Mucosa of stomach (tissue), 1 donor: ENCODE measurements at regions not wholly inside any gene's neighbourhood (a gene's known extent, or its start where the extent isn't known, plus 50 kb on each side); places are given as distances from the start of the nearest gene placed in this dataset.

Experiments
- H3K27me3 ChIP-seq: one replicate; pipeline ENCODE4 v1.7.0; 2013; ENCODE audit warnings: mild to moderate bottlenecking, low read length; ENCODE audit not compliant: control insufficient read depth, insufficient read depth
- H3K36me3 ChIP-seq: one replicate; pipeline ENCODE4 v1.7.0; 2013; ENCODE audit warnings: low read length; ENCODE audit not compliant: control insufficient read depth, insufficient read depth
- H3K4me1 ChIP-seq: one replicate; pipeline ENCODE4 v1.7.0; 2013; ENCODE audit warnings: mild to moderate bottlenecking, low read length; ENCODE audit not compliant: control insufficient read depth, insufficient read depth
- H3K4me3 ChIP-seq: one replicate; pipeline ENCODE4 v1.7.0; 2013; ENCODE audit warnings: low read length
- H3K9ac ChIP-seq: one replicate; pipeline ENCODE4 v1.7.0; 2013; ENCODE audit warnings: mild to moderate bottlenecking, low read length, moderate library complexity
- H3K9me3 ChIP-seq: one replicate; pipeline ENCODE4 v1.7.0; 2013; ENCODE audit warnings: mild to moderate bottlenecking, low read length, moderate library complexity; ENCODE audit not compliant: control insufficient read depth
- donor health status: Pancreatic carcinoma.

DNA sequence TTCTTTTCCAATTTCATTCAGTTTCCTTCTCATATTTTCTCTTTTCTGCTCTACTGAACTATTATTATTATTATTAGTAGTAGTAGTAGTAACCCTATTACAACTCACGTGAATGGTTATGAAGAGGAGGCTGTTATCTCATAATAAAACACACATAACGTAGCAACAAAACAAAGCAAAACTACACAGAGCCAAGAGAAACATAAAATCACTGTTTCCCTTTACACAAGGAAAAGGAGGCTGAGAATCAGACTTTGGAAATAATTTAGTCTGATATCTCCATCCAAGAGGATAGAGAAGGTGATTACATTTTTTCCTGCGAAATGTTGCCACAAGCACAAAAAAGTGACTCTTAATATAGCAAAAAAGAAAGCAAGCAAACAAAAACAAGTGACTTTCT lies 975.8 kb upstream of the FLRT2 start:
- H3K4me1 ChIP-seq: no peaks in the 10 kb centered on the region
- H3K9me3 ChIP-seq: no peaks in the 10 kb centered on the region
- no peak overlapping the region for H3K9ac ChIP-seq
- no peaks in the 10 kb centered on the region for H3K27me3 ChIP-seq
- H3K4me3 ChIP-seq: no peak overlapping the region
- no peaks in the 10 kb centered on the region for H3K36me3 ChIP-seq

DNA sequence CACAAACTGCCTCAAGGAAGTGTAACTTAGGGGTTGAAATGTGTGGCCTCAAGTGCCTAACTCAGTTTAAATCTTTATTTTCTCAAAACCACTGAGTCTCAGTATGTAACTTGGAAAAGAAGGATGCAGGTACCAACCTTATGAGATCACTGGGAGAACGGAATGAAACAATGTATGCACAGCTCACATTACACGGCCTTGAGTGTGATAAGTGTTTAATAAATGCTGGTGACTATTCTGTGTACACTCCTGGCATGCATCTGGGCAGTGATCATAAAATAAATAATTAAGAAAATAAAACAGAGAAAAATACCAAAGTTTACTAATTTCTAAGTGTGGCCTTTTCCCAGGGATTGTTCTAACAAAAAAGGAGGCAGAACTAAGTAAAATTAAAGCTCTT lies 974.5 kb upstream of the FLRT2 start:
- Histone ChIP-seq H3K4me1 (no peaks in the 10 kb centered on the region), H3K9ac (no peak overlapping the region), H3K9me3 (no peaks in the 10 kb centered on the region), H3K36me3 (no peaks in the 10 kb centered on the region), H3K27me3 (no peaks in the 10 kb centered on the region), H3K4me3 (no peak overlapping the region)

DNA sequence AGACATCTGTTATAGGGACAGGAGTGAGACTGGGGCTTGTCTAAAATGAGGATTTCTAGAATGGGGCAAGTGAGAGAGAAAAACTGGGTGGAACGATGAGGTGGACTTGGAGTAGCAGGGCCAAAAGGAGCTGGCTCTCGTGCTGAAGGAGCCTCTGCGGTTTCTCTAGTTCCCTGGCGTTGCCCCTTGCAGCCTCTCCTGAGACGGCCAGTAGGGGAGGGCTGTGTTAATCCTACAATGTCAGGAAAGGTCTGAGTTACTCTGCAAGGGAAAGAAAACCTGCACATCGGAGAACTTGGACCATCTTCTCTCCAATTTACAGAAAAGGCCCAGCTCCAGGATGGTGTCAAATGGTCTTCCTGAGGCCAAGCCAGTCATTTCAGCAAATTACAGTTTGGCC lies 963.8 kb upstream of the FLRT2 start:
- Histone ChIP-seq H3K27me3 (no peaks in the 10 kb centered on the region), H3K9me3 (no peaks in the 10 kb centered on the region), H3K4me3 (no peak overlapping the region), H3K36me3 (no peaks in the 10 kb centered on the region), H3K4me1 (no peaks in the 10 kb centered on the region), H3K9ac (no peak overlapping the region)

DNA sequence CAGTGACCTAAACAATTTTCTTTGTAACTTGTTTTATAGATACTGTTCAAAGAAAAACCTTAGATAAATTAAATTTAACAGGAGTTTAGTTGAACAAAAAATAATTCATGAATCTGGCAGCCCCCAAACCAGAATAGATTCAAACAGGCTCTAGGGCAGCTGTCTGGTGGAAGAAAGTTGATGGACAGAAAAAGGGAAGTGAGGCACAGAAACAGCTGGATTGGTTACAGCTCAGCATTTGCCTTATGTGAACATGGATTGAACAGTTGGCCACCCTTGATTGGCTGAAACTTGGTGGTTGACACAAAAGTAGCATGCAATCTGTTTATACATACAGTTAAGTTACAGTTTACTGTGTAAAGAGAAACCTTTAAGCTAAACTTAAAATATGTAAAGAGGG lies 954.3 kb upstream of the FLRT2 start:
- Histone ChIP-seq H3K36me3 (no peaks in the 10 kb centered on the region), H3K9me3 (no peaks in the 10 kb centered on the region), H3K4me1 (peaks cover 7% of the 10 kb centered on the region), H3K9ac (no peak overlapping the region), H3K4me3 (no peak overlapping the region), H3K27me3 (no peaks in the 10 kb centered on the region)

DNA sequence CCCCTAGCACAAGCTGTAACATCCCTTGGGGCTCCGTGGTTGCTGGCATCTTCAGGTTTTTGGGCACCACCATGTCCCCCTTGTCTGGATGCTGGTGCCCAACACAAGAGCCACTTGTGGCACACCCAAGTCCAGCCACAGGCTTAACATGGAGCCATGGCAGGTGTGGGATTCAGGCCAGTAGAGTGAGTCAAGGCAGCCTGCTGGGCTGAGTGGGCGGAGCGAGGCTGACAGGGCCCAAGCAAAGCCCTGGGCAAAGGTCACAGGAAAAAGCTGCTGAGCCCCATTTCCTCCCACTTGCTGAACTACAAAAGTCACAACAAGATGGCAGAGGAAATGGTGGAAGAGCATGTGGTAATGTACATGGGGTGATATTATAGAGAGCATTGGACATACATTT lies 950.7 kb upstream of the FLRT2 start:
- Histone ChIP-seq H3K4me1 (peaks cover 7% of the 10 kb centered on the region), H3K4me3 (no peak overlapping the region), H3K9ac (no peak overlapping the region), H3K27me3 (no peaks in the 10 kb centered on the region), H3K36me3 (no peaks in the 10 kb centered on the region), H3K9me3 (no peaks in the 10 kb centered on the region)

DNA sequence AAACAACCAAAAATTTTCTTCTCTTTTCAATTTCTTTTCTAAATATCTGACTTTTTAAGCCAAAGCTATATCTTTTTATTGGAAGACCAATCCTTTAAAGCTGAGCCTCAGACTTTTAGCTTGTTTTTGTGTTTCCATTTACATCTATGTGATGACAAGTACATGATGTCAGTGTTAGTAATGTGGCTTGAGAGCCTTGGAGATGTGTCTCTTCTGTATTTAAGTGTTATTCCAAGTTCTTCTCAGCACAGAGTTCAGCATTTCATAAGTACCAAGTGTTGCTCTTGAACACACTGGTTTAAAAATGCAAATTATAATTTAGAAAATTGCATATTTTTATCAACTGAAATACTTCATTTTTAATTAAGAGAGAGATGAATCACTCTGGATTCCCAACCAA lies 948.9 kb upstream of the FLRT2 start:
- no peaks in the 10 kb centered on the region for H3K9me3 ChIP-seq
- H3K36me3 ChIP-seq: no peaks in the 10 kb centered on the region
- no peak overlapping the region for H3K4me3 ChIP-seq
- H3K27me3 ChIP-seq: no peaks in the 10 kb centered on the region
- H3K9ac ChIP-seq: no peak overlapping the region
- peaks cover 7% of the 10 kb centered on the region for H3K4me1 ChIP-seq

DNA sequence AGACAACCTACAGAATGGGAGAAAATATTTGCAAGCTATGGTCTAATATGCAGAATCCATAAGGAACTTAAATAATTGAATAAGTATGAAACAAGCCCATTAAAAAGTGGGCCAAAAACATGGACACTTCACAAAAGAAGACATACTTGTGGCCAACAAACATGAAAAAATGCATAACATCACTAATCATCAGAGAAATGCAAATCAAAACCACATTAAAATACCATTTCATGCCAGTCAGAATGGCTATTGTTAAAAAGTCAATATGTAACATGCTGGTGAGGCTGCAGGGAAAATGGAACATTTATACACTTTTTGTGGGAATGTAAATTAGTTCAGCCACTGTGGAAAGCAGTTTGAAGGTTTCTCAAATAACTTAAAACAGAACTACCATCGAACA lies 945.4 kb upstream of the FLRT2 start:
- Histone ChIP-seq H3K27me3 (no peaks in the 10 kb centered on the region), H3K9me3 (no peaks in the 10 kb centered on the region), H3K9ac (no peak overlapping the region), H3K4me1 (peaks cover 2% of the 10 kb centered on the region), H3K4me3 (no peak overlapping the region), H3K36me3 (no peaks in the 10 kb centered on the region)

DNA sequence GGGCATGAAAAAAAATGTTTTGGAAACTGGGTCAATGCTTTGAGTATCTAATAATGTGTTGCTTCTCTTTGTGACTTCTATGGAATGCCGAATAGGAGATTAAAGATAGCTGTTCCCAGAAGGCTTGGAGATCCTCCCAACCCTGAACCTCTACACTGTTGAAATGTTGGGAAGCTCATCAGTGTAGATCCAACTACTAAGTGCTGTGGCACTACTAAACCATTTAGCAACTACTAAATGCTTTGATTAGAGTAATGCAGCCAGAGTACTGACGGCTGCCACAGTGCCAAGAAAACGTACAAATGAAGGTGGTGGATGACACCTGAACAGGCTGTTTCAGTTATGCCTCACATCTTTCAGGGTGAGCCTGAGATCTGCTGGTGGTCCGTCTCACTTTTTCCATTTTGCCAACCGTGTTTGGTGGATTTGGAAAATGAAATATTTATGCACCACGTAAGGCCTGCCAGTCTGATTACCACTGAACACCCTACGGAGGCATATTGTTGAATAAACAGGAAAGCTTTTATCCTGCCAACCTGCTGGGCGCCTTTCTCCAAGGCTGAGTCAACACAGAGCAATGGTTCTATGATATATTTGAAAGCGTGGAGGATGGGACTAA lies 938.0 kb upstream of the FLRT2 start:
- Histone ChIP-seq H3K9ac (no peak overlapping the region), H3K4me3 (no peak overlapping the region), H3K9me3 (no peaks in the 10 kb centered on the region)

DNA sequence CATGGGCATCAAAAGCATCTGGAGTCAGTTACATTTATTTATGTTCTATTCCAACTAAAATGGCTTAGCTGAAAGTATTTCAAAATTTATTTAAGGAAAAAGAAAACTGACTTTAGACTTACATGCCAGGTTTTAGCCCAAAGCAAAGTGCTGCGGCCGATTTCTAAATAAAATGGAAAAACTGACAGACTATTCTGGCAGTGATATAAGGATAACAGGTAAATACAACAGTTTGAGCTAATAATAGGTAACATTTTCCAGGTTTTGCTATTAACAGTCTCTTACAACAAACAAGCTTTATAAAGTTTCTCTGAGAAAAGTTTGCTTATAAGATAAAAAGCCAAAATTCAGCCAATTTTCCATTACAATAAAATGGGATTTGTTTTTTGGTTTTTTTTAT lies 937.2 kb upstream of the FLRT2 start:
- no peak overlapping the region for H3K4me3 ChIP-seq
- no peak overlapping the region for H3K9ac ChIP-seq
- no peaks in the 10 kb centered on the region for H3K4me1 ChIP-seq
- H3K9me3 ChIP-seq: no peaks in the 10 kb centered on the region
- no peaks in the 10 kb centered on the region for H3K36me3 ChIP-seq
- H3K27me3 ChIP-seq: no peaks in the 10 kb centered on the region

More for the DNA sequence above, 938.0 kb upstream of the FLRT2 start:
- no peaks in the 10 kb centered on the region for H3K36me3 ChIP-seq
- no peaks in the 10 kb centered on the region for H3K27me3 ChIP-seq
- H3K4me1 ChIP-seq: no peaks in the 10 kb centered on the region

DNA sequence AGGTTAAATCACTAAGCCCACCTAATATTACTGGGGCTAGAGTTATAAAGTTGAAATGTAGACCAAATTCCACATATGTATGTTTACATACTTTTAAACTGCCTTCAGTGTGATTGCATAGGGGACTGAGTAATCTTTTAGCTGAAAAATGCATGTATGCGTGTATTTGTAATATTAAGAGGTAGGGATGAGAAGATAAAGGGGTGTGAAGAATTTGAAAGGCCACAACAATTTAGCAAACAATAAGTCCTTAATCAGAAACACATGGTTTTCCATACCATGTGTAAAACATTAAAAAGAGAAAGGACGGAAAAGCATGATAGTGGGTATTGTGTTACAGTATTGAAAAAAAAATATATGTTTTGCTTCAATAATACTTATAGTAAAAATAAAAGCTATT lies 919.9 kb upstream of the FLRT2 start:
- no peaks in the 10 kb centered on the region for H3K36me3 ChIP-seq
- no peak overlapping the region for H3K9ac ChIP-seq
- no peaks in the 10 kb centered on the region for H3K4me1 ChIP-seq
- H3K27me3 ChIP-seq: no peaks in the 10 kb centered on the region
- no peak overlapping the region for H3K4me3 ChIP-seq
- H3K9me3 ChIP-seq: no peaks in the 10 kb centered on the region

DNA sequence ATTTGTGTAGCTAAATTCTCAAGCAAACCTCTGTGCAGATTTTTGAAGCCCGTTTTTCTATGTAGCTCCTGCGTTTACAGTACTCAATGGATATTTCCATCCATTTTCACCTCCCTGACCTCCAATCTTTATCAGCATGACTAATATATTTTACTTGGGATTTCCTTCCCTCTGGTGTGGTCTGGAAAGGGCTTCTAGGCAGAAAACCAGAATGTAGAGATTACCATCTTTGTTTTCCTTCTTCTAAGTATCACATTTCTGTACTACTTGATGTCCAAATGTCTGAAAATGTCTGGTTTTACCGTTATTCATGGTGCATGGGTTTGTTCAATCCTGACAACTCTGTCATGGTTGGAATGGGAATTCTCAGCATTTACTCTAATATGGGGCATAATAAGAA lies 907.6 kb upstream of the FLRT2 start:
- H3K4me3 ChIP-seq: no peak overlapping the region
- H3K36me3 ChIP-seq: no peaks in the 10 kb centered on the region
- H3K9ac ChIP-seq: no peak overlapping the region
- no peaks in the 10 kb centered on the region for H3K9me3 ChIP-seq
- H3K4me1 ChIP-seq: no peaks in the 10 kb centered on the region
- H3K27me3 ChIP-seq: no peaks in the 10 kb centered on the region

DNA sequence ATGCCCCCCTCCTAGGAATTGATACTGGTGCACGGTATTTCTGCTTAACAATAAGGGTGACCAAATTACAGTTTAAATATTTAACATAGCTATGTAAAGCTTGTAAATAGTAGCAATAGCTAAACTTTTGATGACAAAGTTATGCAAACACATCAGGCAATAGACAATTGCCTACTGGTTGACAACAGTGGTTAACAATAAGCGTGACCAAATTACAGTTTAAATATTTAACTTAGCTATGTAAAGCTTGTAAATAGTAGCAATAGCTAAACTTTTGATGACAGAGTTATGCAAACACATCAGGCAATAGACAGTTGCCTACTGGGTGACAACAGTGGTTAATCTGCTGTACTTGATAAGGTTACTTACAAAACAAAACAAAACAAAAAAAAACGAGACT lies 886.5 kb upstream of the FLRT2 start:
- Histone ChIP-seq H3K27me3 (no peaks in the 10 kb centered on the region), H3K9me3 (no peaks in the 10 kb centered on the region), H3K9ac (no peak overlapping the region), H3K4me1 (no peaks in the 10 kb centered on the region), H3K36me3 (no peaks in the 10 kb centered on the region), H3K4me3 (no peak overlapping the region)
